GM12891 (cell line): ENCODE measurements at regions not wholly inside any gene's neighbourhood (a gene's known extent, or its start where the extent isn't known, plus 50 kb on each side); places are given as distances from the start of the nearest gene placed in this dataset.

Experiments
- PAX5 ChIP-seq: IDR thresholded peaks from 2 replicates; pipeline ENCODE4 v1.6.1; 2011; ENCODE audit warnings: low read length, moderate library complexity, mild to moderate bottlenecking; ENCODE audit not compliant: insufficient read depth, severe bottlenecking
- POLR2A ChIP-seq: IDR thresholded peaks from 2 replicates; pipeline ENCODE4 v1.6.1; 2011; ENCODE audit warnings: low read depth, low read length, control low read depth
- POLR2AphosphoS5 ChIP-seq: IDR thresholded peaks from 2 replicates; pipeline ENCODE4 v1.6.1; 2011; ENCODE audit warnings: low read depth, low read length, control low read depth
- SPI1 ChIP-seq: IDR thresholded peaks from 2 replicates; pipeline ENCODE4 v1.6.1; 2011; ENCODE audit warnings: low read depth, low read length, control low read depth
- TAF1 ChIP-seq: IDR thresholded peaks from 2 replicates; pipeline ENCODE4 v1.6.1; 2011; ENCODE audit warnings: low read depth, low read length, control low read depth

DNA sequence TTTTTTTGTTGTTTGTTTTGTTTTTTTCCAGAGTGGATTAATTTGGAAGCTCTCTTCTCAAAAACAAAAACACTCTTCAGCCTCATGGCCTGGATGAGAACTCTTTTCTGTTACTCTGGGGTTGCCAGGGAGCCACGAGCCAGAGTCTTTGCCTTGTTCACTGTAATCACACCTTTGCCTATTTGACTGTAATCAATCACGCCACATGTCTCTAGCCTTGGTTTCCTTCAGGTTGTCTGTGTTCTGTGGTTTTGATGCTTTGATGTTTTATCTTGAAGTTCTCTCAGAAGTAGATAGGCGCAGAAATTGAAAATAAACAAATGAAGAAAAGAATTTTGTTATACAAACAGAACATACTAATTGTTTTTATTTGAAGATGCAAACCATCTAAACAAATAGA lies 62.3 kb upstream of the IGF1R start:
- TF ChIP-seq POLR2A: no peak
- TF ChIP-seq SPI1: no peak
- no peak for TF ChIP-seq POLR2AphosphoS5
- TF ChIP-seq PAX5: no peak
- TF ChIP-seq TAF1: no peak
